Uterus (tissue), 3 donors: ENCODE measurements at regions not wholly inside any gene's neighbourhood (a gene's known extent, or its start where the extent isn't known, plus 50 kb on each side); places are given as distances from the start of the nearest gene placed in this dataset.

ENCODE experiments used
- DNase-seq, 2 donors: peaks; one replicate each; pipeline ENCODE4 v3.0.0-alpha.2; 2019 to 2020
- H3K27ac ChIP-seq, 2 donors: fragments of 200-600 bp; sonication (generic); 1 replicate in 1 of 2; 2 replicates in 1 of 2; pipeline ENCODE4 v1.5.1; 2016 to 2018
- H3K27me3 ChIP-seq, 2 donors: fragments of 200-600 bp; sonication (generic); one replicate each; pipeline ENCODE4 v1.5.1; 2018 to 2019; ENCODE audit warnings: control low read depth in 1 of 2
- H3K36me3 ChIP-seq, 2 donors: fragments of 200-600 bp; sonication (generic); one replicate each; pipeline ENCODE4 v1.5.1; 2019; ENCODE audit warnings: control low read depth in 1 of 2
- H3K4me1 ChIP-seq, 2 donors: fragments of 200-600 bp; sonication (generic); one replicate each; pipeline ENCODE4 v1.5.1; 2018 to 2019; ENCODE audit warnings: control low read depth in 1 of 2
- H3K4me3 ChIP-seq, 2 donors: fragments of 200-600 bp; sonication (generic); 1 replicate in 1 of 2; 2 replicates in 1 of 2; pipeline ENCODE4 v1.5.1; 2018 to 2019; ENCODE audit warnings: mild to moderate bottlenecking in 1 of 2
- H3K9me3 ChIP-seq, 2 donors: fragments of 200-600 bp; sonication (generic); one replicate each; pipeline ENCODE4 v1.5.1; 2019; ENCODE audit warnings: control low read depth in 1 of 2
- CTCF ChIP-seq, 4 experiments: fragments of 200-600 bp in 2 of 4; fragments of 450-650 bp in 2 of 4; sonication (generic) in 2 of 4; IDR thresholded peaks; one replicate each; pipeline ENCODE4 v1.5.1; 2016 to 2019; ENCODE audit warnings: antibody characterized with exemption in 4 of 4, mild to moderate bottlenecking in 2 of 4, moderate library complexity in 1 of 4
- POLR2A ChIP-seq, 2 donors: fragments of 450-650 bp; IDR thresholded peaks; one replicate each; pipeline ENCODE4 v1.6.1; 2016; ENCODE audit warnings: antibody characterized with exemption in 2 of 2, mild to moderate bottlenecking in 1 of 2, moderate library complexity in 1 of 2
- intact Hi-C: fragments of 100-400 bp; cut with DNase I; formaldehyde crosslinking; loops from one replicate; pipeline ENCODE4 v1.15.1; 2023; ENCODE audit warnings: low total_unique reads
- donor health status: DM: yes; HTN: yes; CAD: no.

- Histone ChIP-seq H3K36me3 (no peaks in the 10 kb centered on the region), H3K27ac (no peak overlapping the region), H3K4me1 (no peaks in the 10 kb centered on the region), H3K27me3 (no peaks in the 10 kb centered on the region), H3K4me3 (no peak overlapping the region), H3K9me3 (no peaks in the 10 kb centered on the region)
- intact Hi-C loops = no loop called here
- no peak for DNase-seq
- TF ChIP-seq CTCF (IDR thresholded peaks at IDR 0.05) (no peak), POLR2A (IDR thresholded peaks at IDR 0.05) (no peak)
Measured at GRCh38 chr10:1870491-1870890, 133.2 kb upstream of the ADARB2 start.

- TF ChIP-seq CTCF (IDR thresholded peaks at IDR 0.05) = no peak
- no peak for TF ChIP-seq POLR2A (IDR thresholded peaks at IDR 0.05)
- intact Hi-C loops = no loop called here
- H3K27ac ChIP-seq = no peak overlapping the region
- H3K36me3 ChIP-seq = no peaks in the 10 kb centered on the region
- no peak overlapping the region for H3K4me3 ChIP-seq
- no peak for DNase-seq
- no peaks in the 10 kb centered on the region for H3K9me3 ChIP-seq
- no peaks in the 10 kb centered on the region for H3K4me1 ChIP-seq
- H3K27me3 ChIP-seq = no peaks in the 10 kb centered on the region
Measured at GRCh38 chr10:1869861-1870260, 132.5 kb upstream of the ADARB2 start.

GRCh38 chr10:1860351-1860750 lies 123.0 kb upstream of the ADARB2 start:
- no peaks in the 10 kb centered on the region for H3K4me1 ChIP-seq
- DNase-seq = no peak
- H3K27ac ChIP-seq = no peak overlapping the region
- no peak for TF ChIP-seq CTCF (IDR thresholded peaks at IDR 0.05)
- no peak for TF ChIP-seq POLR2A (IDR thresholded peaks at IDR 0.05)
- intact Hi-C loops = no loop called here
- H3K27me3 ChIP-seq = no peaks in the 10 kb centered on the region
- no peaks in the 10 kb centered on the region for H3K36me3 ChIP-seq
- no peaks in the 10 kb centered on the region for H3K9me3 ChIP-seq
- H3K4me3 ChIP-seq = no peak overlapping the region

GRCh38 chr10:1858547-1858946 lies 121.2 kb upstream of the ADARB2 start:
- Histone ChIP-seq H3K27ac (no peak overlapping the region), H3K36me3 (no peaks in the 10 kb centered on the region), H3K27me3 (no peaks in the 10 kb centered on the region), H3K4me1 (no peaks in the 10 kb centered on the region), H3K9me3 (no peaks in the 10 kb centered on the region), H3K4me3 (no peak overlapping the region)
- DNase-seq = no peak
- intact Hi-C loops = no loop called here
- TF ChIP-seq CTCF (IDR thresholded peaks at IDR 0.05) (no peak), POLR2A (IDR thresholded peaks at IDR 0.05) (no peak)

GRCh38 chr10:1858048-1858447 lies 120.7 kb upstream of the ADARB2 start:
- no peaks in the 10 kb centered on the region for H3K9me3 ChIP-seq
- no peaks in the 10 kb centered on the region for H3K36me3 ChIP-seq
- no peaks in the 10 kb centered on the region for H3K27me3 ChIP-seq
- H3K4me1 ChIP-seq = no peaks in the 10 kb centered on the region
- DNase-seq = no peak
- intact Hi-C loops = no loop called here
- TF ChIP-seq POLR2A (IDR thresholded peaks at IDR 0.05) (no peak), CTCF (IDR thresholded peaks at IDR 0.05) (no peak)
- no peak overlapping the region for H3K27ac ChIP-seq
- no peak overlapping the region for H3K4me3 ChIP-seq
